HCT116 (cell line): ENCODE measurements at regions not wholly inside any gene's neighbourhood (a gene's known extent, or its start where the extent isn't known, plus 50 kb on each side); places are given as distances from the start of the nearest gene placed in this dataset.

Experiments used
- ATAC-seq: fragments of 200-7000 bp; cut with Tn5 transposase; 2 replicates; pipeline ENCODE4 v1.9.1; 2020; ENCODE audit warnings: mild to moderate bottlenecking, moderate library complexity
- BruUV-seq: library from RNA; stranded (reverse); fragments of 400-500 nt; replicated peaks from 2 replicates; lab custom pipeline; 2021; lab: Mats Ljungman, UMichigan
- CTCF ChIA-PET: fragments of 300-600 bp; sonication (Branson Sonifier 250); formaldehyde crosslinking; loops from one replicate; lab custom pipeline; 2021; ENCODE audit warnings: antibody characterized with exemption; lab: Charles Lee
- POLR2A ChIA-PET: fragments of 300-600, 350-600 bp; sonication (Branson Sonifier 250); formaldehyde crosslinking; loops from one replicate; lab custom pipeline; 2021; ENCODE audit warnings: antibody characterized with exemption; lab: Charles Lee
- RAD21 ChIA-PET, 2 experiments: fragments of 300-600 bp; sonication (Branson Sonifier 250); formaldehyde crosslinking; loops; one replicate each; lab custom pipeline; 2023; ENCODE audit warnings: low total read pairs in 2 of 2; ENCODE audit not compliant: uncharacterized antibody in 2 of 2, unreplicated experiment in 2 of 2, low non-redundant PET in 1 of 2; lab: Charles Lee
- DNase-seq: peaks from one replicate; pipeline ENCODE4 v3.0.0-alpha.2; 2010; ENCODE audit warnings: low read depth, low spot score
- H2AFZ ChIP-seq: fragments of 200-600 bp; shearing (Covaris generic), sonication (generic); 2 replicates; pipeline ENCODE4 v1.6.1; 2017; ENCODE audit warnings: low read depth, mixed run types, mixed read lengths, antibody characterized with exemption, low read length; ENCODE audit not compliant: poor library complexity, severe bottlenecking
- H3K27ac ChIP-seq: 2 replicates; pipeline ENCODE4 v1.5.1; 2012; ENCODE audit warnings: low read depth, low read length
- H3K27me3 ChIP-seq: fragments of 200-600 bp; sonication (generic); 2 replicates; pipeline ENCODE4 v1.6.1; 2016; ENCODE audit warnings: mixed run types, low read length, mixed read lengths; ENCODE audit not compliant: insufficient read depth
- H3K36me3 ChIP-seq, 2 experiments: fragments of 200-500 bp in 1 of 2; fragments of 200-600 bp in 1 of 2; sonication (Bioruptor generic) in 1 of 2; sonication (generic) in 1 of 2; 2 replicates each; pipeline versions ENCODE4 v1.5.1 to v1.6.1; 2014 to 2016; ENCODE audit warnings: low read length in 2 of 2, inconsistent platforms in 1 of 2, mixed read lengths in 1 of 2, mixed run types in 1 of 2; ENCODE audit not compliant: insufficient read depth in 2 of 2, control insufficient read depth in 1 of 2
- H3K4me1 ChIP-seq, 2 experiments: fragments of 200-600 bp in 1 of 2; sonication (generic) in 1 of 2; 2 replicates each; pipeline versions ENCODE4 v1.5.1 to v1.6.1; 2012 to 2017; ENCODE audit warnings: low read length in 2 of 2, inconsistent platforms in 1 of 2, mild to moderate bottlenecking in 1 of 2, mixed read lengths in 1 of 2, mixed run types in 1 of 2, moderate library complexity in 1 of 2; ENCODE audit not compliant: insufficient read depth in 2 of 2, control insufficient read depth in 1 of 2
- H3K4me2 ChIP-seq: fragments of 200-600 bp; sonication (generic); 2 replicates; pipeline ENCODE4 v1.6.1; 2017; ENCODE audit warnings: mixed run types, low read length, mixed read lengths
- H3K4me3 ChIP-seq, 2 experiments: fragments of 200-600 bp in 1 of 2; sonication (generic) in 1 of 2; replicated peaks in 1 of 2; 2 replicates each; pipeline ENCODE4 v1.5.1; 2011 to 2016; ENCODE audit warnings: low read length in 2 of 2, control low read depth in 1 of 2, low read depth in 1 of 2, mild to moderate bottlenecking in 1 of 2, mixed read lengths in 1 of 2, mixed run types in 1 of 2
- H3K79me2 ChIP-seq: fragments of 200-600 bp; sonication (generic); 2 replicates; pipeline ENCODE4 v1.6.1; 2017; ENCODE audit warnings: mild to moderate bottlenecking, mixed run types, low read length, moderate library complexity, mixed read lengths; ENCODE audit not compliant: insufficient read depth
- H3K9ac ChIP-seq: fragments of 200-600 bp; sonication (generic); 2 replicates; pipeline ENCODE4 v1.6.1; 2016; ENCODE audit warnings: low read length, mixed read lengths
- H3K9me2 ChIP-seq: fragments of 200-600 bp; sonication (generic), shearing (Covaris generic); 2 replicates; pipeline ENCODE4 v1.6.1; 2017; ENCODE audit warnings: mixed run types, mild to moderate bottlenecking, moderate library complexity; ENCODE audit not compliant: insufficient read depth
- H3K9me3 ChIP-seq, 2 experiments: fragments of 200-500 bp in 1 of 2; fragments of 200-600 bp in 1 of 2; sonication (Bioruptor generic) in 1 of 2; sonication (generic) in 1 of 2; 2 replicates each; pipeline ENCODE4 v1.6.1; 2014 to 2017; ENCODE audit warnings: low read length in 2 of 2, mixed read lengths in 2 of 2, inconsistent platforms in 1 of 2, low read depth in 1 of 2, mild to moderate bottlenecking in 1 of 2, mixed run types in 1 of 2, moderate library complexity in 1 of 2; ENCODE audit not compliant: control insufficient read depth in 1 of 2, insufficient read depth in 1 of 2
- H4K20me1 ChIP-seq: fragments of 200-600 bp; sonication (generic), shearing (Covaris generic); 2 replicates; pipeline ENCODE4 v1.6.1; 2017; ENCODE audit warnings: mixed run types, mild to moderate bottlenecking, moderate library complexity; ENCODE audit not compliant: insufficient read depth
- CBX3 ChIP-seq: IDR thresholded peaks from 2 replicates; pipeline ENCODE4 v1.6.1; 2012; ENCODE audit warnings: low read depth
- CTCF ChIP-seq, 3 experiments: fragments of 200-600 bp in 1 of 3; sonication (generic) in 1 of 3; IDR thresholded peaks in 2 of 3; conservative IDR thresholded peaks in 1 of 3; 2 replicates each; pipeline ENCODE4 v1.5.1; 2012 to 2017; ENCODE audit warnings: low read depth in 2 of 3, low read length in 2 of 3, antibody characterized with exemption in 1 of 3, borderline replicate concordance in 1 of 3, control low read depth in 1 of 3, mild to moderate bottlenecking in 1 of 3, mixed read lengths in 1 of 3, mixed run types in 1 of 3, moderate library complexity in 1 of 3; ENCODE audit not compliant: insufficient read depth in 1 of 3
- EZH2 ChIP-seq: fragments of 200-600 bp; sonication (generic); IDR thresholded peaks from 2 replicates; pipeline ENCODE4 v1.6.1; 2017; ENCODE audit warnings: antibody characterized with exemption, mixed run types
- FOSL1 ChIP-seq: IDR thresholded peaks from 2 replicates; pipeline ENCODE4 v1.6.1; 2012; ENCODE audit warnings: low read depth
- POLR2A ChIP-seq: IDR thresholded peaks from 2 replicates; pipeline ENCODE4 v1.7.0; 2011; ENCODE audit warnings: borderline replicate concordance; ENCODE audit not compliant: insufficient read depth, insufficient read length; ENCODE audit errors: extremely low read depth
- RAD21 ChIP-seq: IDR thresholded peaks from 2 replicates; pipeline ENCODE4 v1.6.1; 2012; ENCODE audit warnings: low read depth, mild to moderate bottlenecking
- SP1 ChIP-seq: IDR thresholded peaks from 2 replicates; pipeline ENCODE4 v1.6.1; 2012; ENCODE audit warnings: low read depth
- SRF ChIP-seq: IDR thresholded peaks from 2 replicates; pipeline ENCODE4 v1.6.1; 2012; ENCODE audit warnings: low read depth
- TCF7L2 ChIP-seq: IDR thresholded peaks from 2 replicates; pipeline ENCODE4 v1.7.0; 2011; ENCODE audit warnings: borderline replicate concordance, inconsistent platforms; ENCODE audit not compliant: insufficient read depth, insufficient read length; ENCODE audit errors: extremely low read depth
- ZBTB33 ChIP-seq: IDR thresholded peaks from 2 replicates; pipeline ENCODE4 v1.6.1; 2011; ENCODE audit warnings: mild to moderate bottlenecking, low read length, moderate library complexity; ENCODE audit not compliant: insufficient replicate concordance; ENCODE audit errors: extremely low read depth
- ZNF274 ChIP-seq: fragments of 200-500 bp; sonication (Bioruptor generic); IDR thresholded peaks from 2 replicates; pipeline ENCODE4 v1.6.1; 2014; ENCODE audit warnings: mild to moderate bottlenecking, low read depth, low read length, inconsistent platforms
- intact Hi-C: fragments of 100-400 bp; cut with micrococcal nuclease; formaldehyde crosslinking; loops from 2 replicates; pipeline ENCODE4 v1.10.0; 2022

- TF ChIP-seq CTCF (IDR thresholded peaks at IDR 0.05 in 2 of 3, conservative IDR thresholded peaks at IDR 0.05 in 1 of 3; ENCODE audit: borderline replicate concordance in 1 of 3, insufficient read depth in 1 of 3, low read depth in 2 of 3, low read length in 2 of 3): no peak
Measured at GRCh38 chr10:5281356-5281755, 83.4 kb upstream of the UCN3 start (continued).

- ChIA-PET POLR2A (no interaction called here), CTCF (interaction anchor here (1.2 to 2.7 kb wide), 3 partner anchors 12 to 467 kb away, joined by 4 to 18 read pairs (median 5); no protein-coding TSS in a partner anchor), RAD21 (no interaction called here)
- BruUV-seq: no TSS peak
- H3K9me3 ChIP-seq: no peaks in the 10 kb centered on the region
- H3K4me2 ChIP-seq: no peak overlapping the region
- DNase-seq: no peak
- H3K4me1 ChIP-seq: peaks cover 0 to 6% of the 10 kb centered on the region in 2 experiments; a peak in 1 of 4 replicates
- no peaks in the 10 kb centered on the region for H3K27me3 ChIP-seq
- no peak for ATAC-seq
- H3K9ac ChIP-seq: no peak overlapping the region
- H3K36me3 ChIP-seq: no peaks in the 10 kb centered on the region
- no peak overlapping the region for H2AFZ ChIP-seq
- TF ChIP-seq CBX3: no peak
- TF ChIP-seq SRF: no peak
- TF ChIP-seq SP1: no peak
- no peak for TF ChIP-seq ZNF274
- no peak for TF ChIP-seq EZH2
- TF ChIP-seq ZBTB33: no peak
- TF ChIP-seq FOSL1: no peak
- no peak for TF ChIP-seq CTCF (IDR thresholded peaks at IDR 0.05 in 2 of 3, conservative IDR thresholded peaks at IDR 0.05 in 1 of 3; ENCODE audit: borderline replicate concordance in 1 of 3, insufficient read depth in 1 of 3, low read depth in 2 of 3, low read length in 2 of 3)
- no peak for TF ChIP-seq POLR2A
- no peak for TF ChIP-seq RAD21
- no peak for TF ChIP-seq TCF7L2
- no peaks in the 10 kb centered on the region for H3K9me2 ChIP-seq
- no peaks in the 10 kb centered on the region for H3K79me2 ChIP-seq
- no peaks in the 10 kb centered on the region for H4K20me1 ChIP-seq
- H3K4me3 ChIP-seq: no peak overlapping the region
- intact Hi-C loops: loop anchor here (5.0 kb wide), 1 partner anchor 190 kb away; the partner anchor contains the start of gene AKR1C3
- no peak overlapping the region for H3K27ac ChIP-seq
Measured at GRCh38 chr10:5282137-5282536, 82.6 kb upstream of the UCN3 start.
